HG03103 (cell line): ENCODE measurements at regions not wholly inside any gene's neighbourhood (a gene's known extent, or its start where the extent isn't known, plus 50 kb on each side); places are given as distances from the start of the nearest gene placed in this dataset.

Source experiments
- ATAC-seq: cut with Tn5 transposase; IDR thresholded peaks from one replicate; pipeline ENCODE4 v1.9.1; 2021; ENCODE audit warnings: low read depth; ENCODE audit not compliant: unreplicated experiment

GRCh38 chr1:212525479-212526110 is 83.0 kb upstream of the ATF3 start:
- ATAC-seq, result no peak

GRCh38 chr1:212526111-212526491 is 82.5 kb upstream of the ATF3 start:
- ATAC-seq, result no peak

GRCh38 chr1:212528501-212528900 is 80.1 kb upstream of the ATF3 start:
- no peak for ATAC-seq

GRCh38 chr1:212529211-212529741 is 79.3 kb upstream of the ATF3 start:
- ATAC-seq, result no peak

- ATAC-seq, result no peak
Observed at GRCh38 chr1:212531267-212531666, 77.3 kb upstream of the ATF3 start.

- no peak for ATAC-seq
Observed at GRCh38 chr1:212531796-212532195, 76.8 kb upstream of the ATF3 start.

- ATAC-seq, result no peak
Observed at GRCh38 chr1:212532469-212533147, 76.0 kb upstream of the ATF3 start.

GRCh38 chr1:212533148-212533517 is 75.4 kb upstream of the ATF3 start:
- no peak for ATAC-seq

GRCh38 chr1:212536586-212536985 is 72.0 kb upstream of the ATF3 start:
- ATAC-seq, result no peak

- no peak for ATAC-seq
Observed at GRCh38 chr1:212537610-212538009, 71.0 kb upstream of the ATF3 start.

- ATAC-seq, result no peak
Observed at GRCh38 chr1:212539737-212540430, 68.7 kb upstream of the ATF3 start.

GRCh38 chr1:212542761-212543187 is 65.8 kb upstream of the ATF3 start:
- ATAC-seq, result no peak

- ATAC-seq, result no peak
Observed at GRCh38 chr1:212544110-212544509, 64.5 kb upstream of the ATF3 start.

GRCh38 chr1:212545941-212546635 is 62.5 kb upstream of the ATF3 start:
- no peak for ATAC-seq

- ATAC-seq, result no peak
Observed at GRCh38 chr1:212549503-212550017, 59.0 kb upstream of the ATF3 start.

- no peak for ATAC-seq
Observed at GRCh38 chr1:212551929-212552328, 56.6 kb upstream of the ATF3 start.

- ATAC-seq, result no peak
Observed at GRCh38 chr1:212553676-212554075, 54.9 kb upstream of the ATF3 start.

GRCh38 chr1:212554401-212554800 is 54.2 kb upstream of the ATF3 start:
- ATAC-seq, result no peak

GRCh38 chr1:212555426-212555825 is 53.1 kb upstream of the ATF3 start:
- no peak for ATAC-seq

- no peak for ATAC-seq
Observed at GRCh38 chr1:212556822-212557549, 51.6 kb upstream of the ATF3 start.
